ENCODE measurements at regions not wholly inside any gene's neighbourhood (a gene's known extent, or its start where the extent isn't known, plus 50 kb on each side); places are given as distances from the start of the nearest gene placed in this dataset.

DNA sequence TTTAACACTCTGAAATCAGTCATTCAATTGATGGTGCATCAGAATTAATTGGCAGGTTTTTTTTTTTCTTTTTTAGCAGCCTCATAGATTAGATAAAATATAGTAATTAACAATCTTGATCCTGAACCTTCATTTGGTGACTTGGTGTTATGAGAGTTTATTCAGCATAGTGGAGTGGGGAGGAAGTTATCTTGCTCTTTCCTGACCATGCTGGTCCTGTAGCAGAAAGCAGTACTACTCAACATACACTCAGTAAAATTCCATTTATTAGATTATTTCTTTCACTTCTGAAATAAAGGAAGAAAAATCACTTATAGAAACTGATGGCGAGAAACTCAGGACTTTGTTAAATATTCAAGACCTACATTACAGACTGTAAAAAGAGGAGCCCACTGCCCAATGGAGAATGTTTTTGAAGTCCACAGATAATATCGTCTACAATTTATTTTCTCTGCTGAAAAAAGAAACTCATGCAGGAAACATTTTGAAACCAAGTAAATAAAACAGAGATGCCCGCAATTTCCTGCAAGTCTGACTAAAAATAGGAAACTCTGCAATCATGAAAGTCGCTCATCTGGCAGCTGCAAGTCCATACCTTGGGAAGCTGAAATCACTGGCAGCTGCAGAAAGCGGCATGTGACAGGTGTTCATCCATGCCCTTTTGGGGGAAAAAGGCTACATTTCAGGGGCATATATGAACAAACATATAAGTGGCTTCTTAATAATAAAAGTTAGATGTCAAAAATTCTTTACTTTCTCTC, 233.2 kb upstream of the RFX3 start:
- CTCF ChIA-PET: no interaction called here
- no peaks in the 10 kb centered on the region for H3K27me3 ChIP-seq (ENCODE audit: control insufficient read depth, insufficient read depth, low read length)
- H3K9me3 ChIP-seq (ENCODE audit: control insufficient read depth, insufficient read depth, low read depth, low read length): no peaks in the 10 kb centered on the region
- intact Hi-C loops (cut with micrococcal nuclease; ENCODE audit: unreplicated experiment): no loop called here
- ATAC-seq: no peak
- no peaks in the 10 kb centered on the region for H3K36me3 ChIP-seq (ENCODE audit: control insufficient read depth, insufficient read depth, low read length)
- no peak for DNase-seq (ENCODE audit: low read depth, low spot score)
- H3K27ac ChIP-seq (ENCODE audit: low read length): no peak overlapping the region
- no TSS peak for BruUV-seq (replicated peaks)
- no peaks in the 10 kb centered on the region for H3K4me1 ChIP-seq (ENCODE audit: control insufficient read depth, insufficient read depth, low read length)
- in situ Hi-C loops (cut with HindIII; ENCODE audit: low pct_unique_long_range_greater_than_20kb, low sequenced_read_pairs): no loop called here
- POLR2A ChIA-PET: no interaction called here
- H3K4me3 ChIP-seq (ENCODE audit: low read depth in 2 of 2, low read length in 2 of 2): no peak overlapping the region
- TF ChIP-seq, protein P1, sequence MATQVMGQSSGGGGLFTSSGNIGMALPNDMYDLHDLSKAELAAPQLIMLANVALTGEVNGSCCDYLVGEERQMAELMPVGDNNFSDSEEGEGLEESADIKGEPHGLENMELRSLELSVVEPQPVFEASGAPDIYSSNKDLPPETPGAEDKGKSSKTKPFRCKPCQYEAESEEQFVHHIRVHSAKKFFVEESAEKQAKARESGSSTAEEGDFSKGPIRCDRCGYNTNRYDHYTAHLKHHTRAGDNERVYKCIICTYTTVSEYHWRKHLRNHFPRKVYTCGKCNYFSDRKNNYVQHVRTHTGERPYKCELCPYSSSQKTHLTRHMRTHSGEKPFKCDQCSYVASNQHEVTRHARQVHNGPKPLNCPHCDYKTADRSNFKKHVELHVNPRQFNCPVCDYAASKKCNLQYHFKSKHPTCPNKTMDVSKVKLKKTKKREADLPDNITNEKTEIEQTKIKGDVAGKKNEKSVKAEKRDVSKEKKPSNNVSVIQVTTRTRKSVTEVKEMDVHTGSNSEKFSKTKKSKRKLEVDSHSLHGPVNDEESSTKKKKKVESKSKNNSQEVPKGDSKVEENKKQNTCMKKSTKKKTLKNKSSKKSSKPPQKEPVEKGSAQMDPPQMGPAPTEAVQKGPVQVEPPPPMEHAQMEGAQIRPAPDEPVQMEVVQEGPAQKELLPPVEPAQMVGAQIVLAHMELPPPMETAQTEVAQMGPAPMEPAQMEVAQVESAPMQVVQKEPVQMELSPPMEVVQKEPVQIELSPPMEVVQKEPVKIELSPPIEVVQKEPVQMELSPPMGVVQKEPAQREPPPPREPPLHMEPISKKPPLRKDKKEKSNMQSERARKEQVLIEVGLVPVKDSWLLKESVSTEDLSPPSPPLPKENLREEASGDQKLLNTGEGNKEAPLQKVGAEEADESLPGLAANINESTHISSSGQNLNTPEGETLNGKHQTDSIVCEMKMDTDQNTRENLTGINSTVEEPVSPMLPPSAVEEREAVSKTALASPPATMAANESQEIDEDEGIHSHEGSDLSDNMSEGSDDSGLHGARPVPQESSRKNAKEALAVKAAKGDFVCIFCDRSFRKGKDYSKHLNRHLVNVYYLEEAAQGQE (IDR thresholded peaks at IDR 0.05; ENCODE audit: insufficient read depth in 1 of 2, low read depth in 2 of 2, low read length in 1 of 2): no peak
- TF ChIP-seq TCF7L2 (IDR thresholded peaks at IDR 0.05; ENCODE audit: low read depth, low read length) (no peak), POLR2AphosphoS5 (IDR thresholded peaks at IDR 0.05; ENCODE audit: low read depth, low read length) (no peak), SIN3A (IDR thresholded peaks at IDR 0.05; ENCODE audit: borderline replicate concordance, insufficient read depth, low read depth, low read length) (no peak)
- TF ChIP-seq, protein P2, sequence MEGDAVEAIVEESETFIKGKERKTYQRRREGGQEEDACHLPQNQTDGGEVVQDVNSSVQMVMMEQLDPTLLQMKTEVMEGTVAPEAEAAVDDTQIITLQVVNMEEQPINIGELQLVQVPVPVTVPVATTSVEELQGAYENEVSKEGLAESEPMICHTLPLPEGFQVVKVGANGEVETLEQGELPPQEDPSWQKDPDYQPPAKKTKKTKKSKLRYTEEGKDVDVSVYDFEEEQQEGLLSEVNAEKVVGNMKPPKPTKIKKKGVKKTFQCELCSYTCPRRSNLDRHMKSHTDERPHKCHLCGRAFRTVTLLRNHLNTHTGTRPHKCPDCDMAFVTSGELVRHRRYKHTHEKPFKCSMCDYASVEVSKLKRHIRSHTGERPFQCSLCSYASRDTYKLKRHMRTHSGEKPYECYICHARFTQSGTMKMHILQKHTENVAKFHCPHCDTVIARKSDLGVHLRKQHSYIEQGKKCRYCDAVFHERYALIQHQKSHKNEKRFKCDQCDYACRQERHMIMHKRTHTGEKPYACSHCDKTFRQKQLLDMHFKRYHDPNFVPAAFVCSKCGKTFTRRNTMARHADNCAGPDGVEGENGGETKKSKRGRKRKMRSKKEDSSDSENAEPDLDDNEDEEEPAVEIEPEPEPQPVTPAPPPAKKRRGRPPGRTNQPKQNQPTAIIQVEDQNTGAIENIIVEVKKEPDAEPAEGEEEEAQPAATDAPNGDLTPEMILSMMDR (IDR thresholded peaks at IDR 0.05): no peak

DNA sequence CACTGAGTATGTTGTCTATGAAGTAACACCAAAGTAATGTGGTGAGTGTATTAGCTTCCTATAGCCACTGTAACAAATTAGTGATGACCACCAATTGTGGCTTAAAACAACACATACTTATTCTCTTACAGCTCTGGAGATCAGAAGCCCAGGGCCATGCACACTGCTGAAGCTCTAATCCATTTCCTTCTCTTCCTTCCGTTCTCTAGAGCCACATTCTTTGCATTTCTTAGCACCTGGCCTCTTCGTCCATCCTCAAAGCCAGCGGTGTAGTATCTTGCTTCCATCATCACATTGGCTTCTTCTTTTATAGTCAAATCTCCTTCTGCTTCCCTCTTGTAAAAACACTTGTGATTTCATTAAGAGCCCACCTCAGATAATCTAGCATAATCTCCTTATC, 230.3 kb upstream of the RFX3 start:
- in situ Hi-C loops (cut with HindIII; ENCODE audit: low pct_unique_long_range_greater_than_20kb, low sequenced_read_pairs) (no loop called here), intact Hi-C loops (cut with micrococcal nuclease; ENCODE audit: unreplicated experiment) (no loop called here)
- BruUV-seq (replicated peaks): no TSS peak
- no peaks in the 10 kb centered on the region for H3K4me1 ChIP-seq (ENCODE audit: control insufficient read depth, insufficient read depth, low read length)
- CTCF ChIA-PET: no interaction called here
- no peaks in the 10 kb centered on the region for H3K27me3 ChIP-seq (ENCODE audit: control insufficient read depth, insufficient read depth, low read length)
- ATAC-seq (no peak), DNase-seq (ENCODE audit: low read depth, low spot score) (no peak)
- no peaks in the 10 kb centered on the region for H3K9me3 ChIP-seq (ENCODE audit: control insufficient read depth, insufficient read depth, low read depth, low read length)
- no peak overlapping the region for H3K27ac ChIP-seq (ENCODE audit: low read length)
- no peaks in the 10 kb centered on the region for H3K36me3 ChIP-seq (ENCODE audit: control insufficient read depth, insufficient read depth, low read length)
- TF ChIP-seq SIN3A (IDR thresholded peaks at IDR 0.05; ENCODE audit: borderline replicate concordance, insufficient read depth, low read depth, low read length) (no peak), TCF7L2 (IDR thresholded peaks at IDR 0.05; ENCODE audit: low read depth, low read length) (no peak), POLR2AphosphoS5 (IDR thresholded peaks at IDR 0.05; ENCODE audit: low read depth, low read length) (no peak)
- TF ChIP-seq, protein P2 (IDR thresholded peaks at IDR 0.05): no peak
- TF ChIP-seq, protein P1 (IDR thresholded peaks at IDR 0.05; ENCODE audit: insufficient read depth in 1 of 2, low read depth in 2 of 2, low read length in 1 of 2): no peak
- no peak overlapping the region for H3K4me3 ChIP-seq (ENCODE audit: low read depth in 2 of 2, low read length in 2 of 2)
- POLR2A ChIA-PET: no interaction called here
